22Rv1 (cell line): ENCODE measurements at regions not wholly inside any gene's neighbourhood (a gene's known extent, or its start where the extent isn't known, plus 50 kb on each side); places are given as distances from the start of the nearest gene placed in this dataset.

Experiments
- H3K27ac ChIP-seq: fragments of 450-650 bp; 2 replicates; pipeline ENCODE4 v1.5.1; 2017
- ZFX ChIP-seq: fragments of 450-650 bp; IDR thresholded peaks from 2 replicates; pipeline ENCODE4 v1.6.1; 2017; ENCODE audit warnings: antibody characterized with exemption, borderline replicate concordance
- TF ChIP-seq, protein P1 (sequence below): fragments of 450-650 bp; IDR thresholded peaks from 2 replicates; pipeline ENCODE4 v1.5.1; 2017; ENCODE audit warnings: mild to moderate bottlenecking

DNA sequence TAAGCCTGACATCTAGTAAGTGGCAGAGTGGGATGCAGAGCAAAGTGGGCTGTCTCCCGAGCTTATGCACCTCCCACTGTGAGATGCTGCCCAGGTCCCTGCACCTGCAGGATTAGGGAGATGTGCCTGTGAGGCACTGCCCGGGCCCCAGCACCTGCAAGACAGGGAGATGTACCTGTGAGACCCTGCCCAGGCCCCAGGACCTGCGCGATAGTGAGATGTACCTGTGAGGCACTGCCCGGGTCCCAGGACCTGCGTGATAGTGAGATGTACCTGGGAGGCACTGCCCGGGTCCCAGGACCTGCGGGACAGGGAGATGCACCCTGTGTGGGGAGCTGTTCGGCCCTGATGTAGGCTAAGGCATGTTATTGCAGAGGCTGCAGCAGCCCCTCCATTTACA is 622.8 kb downstream of the PTPRU start:
- TF ChIP-seq, protein P1, sequence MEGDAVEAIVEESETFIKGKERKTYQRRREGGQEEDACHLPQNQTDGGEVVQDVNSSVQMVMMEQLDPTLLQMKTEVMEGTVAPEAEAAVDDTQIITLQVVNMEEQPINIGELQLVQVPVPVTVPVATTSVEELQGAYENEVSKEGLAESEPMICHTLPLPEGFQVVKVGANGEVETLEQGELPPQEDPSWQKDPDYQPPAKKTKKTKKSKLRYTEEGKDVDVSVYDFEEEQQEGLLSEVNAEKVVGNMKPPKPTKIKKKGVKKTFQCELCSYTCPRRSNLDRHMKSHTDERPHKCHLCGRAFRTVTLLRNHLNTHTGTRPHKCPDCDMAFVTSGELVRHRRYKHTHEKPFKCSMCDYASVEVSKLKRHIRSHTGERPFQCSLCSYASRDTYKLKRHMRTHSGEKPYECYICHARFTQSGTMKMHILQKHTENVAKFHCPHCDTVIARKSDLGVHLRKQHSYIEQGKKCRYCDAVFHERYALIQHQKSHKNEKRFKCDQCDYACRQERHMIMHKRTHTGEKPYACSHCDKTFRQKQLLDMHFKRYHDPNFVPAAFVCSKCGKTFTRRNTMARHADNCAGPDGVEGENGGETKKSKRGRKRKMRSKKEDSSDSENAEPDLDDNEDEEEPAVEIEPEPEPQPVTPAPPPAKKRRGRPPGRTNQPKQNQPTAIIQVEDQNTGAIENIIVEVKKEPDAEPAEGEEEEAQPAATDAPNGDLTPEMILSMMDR: no peak
- no peak for TF ChIP-seq ZFX
- no peak overlapping the region for H3K27ac ChIP-seq

DNA sequence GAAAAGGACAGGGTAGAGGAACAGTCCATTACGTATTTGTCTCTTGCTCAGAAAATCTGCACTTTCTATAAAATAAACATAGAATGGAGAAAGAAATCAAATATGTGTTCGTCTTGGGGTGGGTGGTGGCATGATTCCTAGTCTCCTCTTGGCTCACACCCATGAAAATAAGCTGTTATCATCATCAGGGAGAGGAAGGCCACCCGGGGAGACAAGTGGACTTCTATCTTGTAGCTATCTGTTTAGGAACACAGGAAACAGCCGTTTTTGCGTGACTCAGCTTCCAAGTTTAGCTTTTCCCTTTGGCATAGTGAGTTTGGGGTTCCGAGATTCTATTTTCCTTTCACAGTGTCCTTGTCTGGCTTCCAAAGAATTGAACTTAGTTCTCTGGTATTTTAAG is 622.3 kb downstream of the PTPRU start:
- TF ChIP-seq ZFX: no peak
- TF ChIP-seq, protein P1: no peak
- no peak overlapping the region for H3K27ac ChIP-seq

GRCh38 chr1:29856340-29857114 is 620.2 kb downstream of the PTPRU start:
- no peak for TF ChIP-seq ZFX
- TF ChIP-seq, protein P1: no peak
- H3K27ac ChIP-seq: no peak overlapping the region

- TF ChIP-seq, protein P1: no peak
- no peak for TF ChIP-seq ZFX
- no peak overlapping the region for H3K27ac ChIP-seq
These were observed 619.3 kb downstream of the PTPRU start for GRCh38 chr1:29855561-29856160.

GRCh38 chr1:29854700-29855276 is 618.5 kb downstream of the PTPRU start:
- TF ChIP-seq, protein P1: no peak
- no peak for TF ChIP-seq ZFX
- H3K27ac ChIP-seq: no peak overlapping the region

- no peak overlapping the region for H3K27ac ChIP-seq
- TF ChIP-seq, protein P1: no peak
- TF ChIP-seq ZFX: no peak
These were observed 617.5 kb downstream of the PTPRU start for GRCh38 chr1:29853716-29854330.

GRCh38 chr1:29852248-29852647 is 615.9 kb downstream of the PTPRU start:
- TF ChIP-seq ZFX: no peak
- H3K27ac ChIP-seq: no peak overlapping the region
